ENCODE measurements at regions not wholly inside any gene's neighbourhood (a gene's known extent, or its start where the extent isn't known, plus 50 kb on each side); places are given as distances from the start of the nearest gene placed in this dataset.
"Not testable (repeated sequence)": the region's sequence is repeated elsewhere in the genome, so short reads cannot be mapped to it uniquely, and the experiment has no call there.

GRCh38 chr13:78137404-78138142 lies 218.9 kb upstream of the EDNRB start:
- peak; percentile 19 for DNase-seq (ENCODE audit: low read depth)

GRCh38 chr13:78136966-78137365 lies 218.3 kb upstream of the EDNRB start:
- DNase-seq (ENCODE audit: low read depth), result no peak

GRCh38 chr13:78133511-78133910 lies 214.9 kb upstream of the EDNRB start:
- DNase-seq (ENCODE audit: low read depth), result no peak

- no peak for DNase-seq (ENCODE audit: low read depth)
These were observed 213.2 kb upstream of the EDNRB start for GRCh38 chr13:78131811-78132210.

- no peak for DNase-seq (ENCODE audit: low read depth)
These were observed 212.7 kb upstream of the EDNRB start for GRCh38 chr13:78131346-78131745.

GRCh38 chr13:78129823-78130222 lies 211.2 kb upstream of the EDNRB start:
- DNase-seq (ENCODE audit: low read depth), result no peak

- no peak for DNase-seq (ENCODE audit: low read depth)
These were observed 210.7 kb upstream of the EDNRB start for GRCh38 chr13:78129359-78129758.

- no peak for DNase-seq (ENCODE audit: low read depth)
These were observed 203.1 kb upstream of the EDNRB start for GRCh38 chr13:78121459-78122348.

GRCh38 chr13:78121001-78121400 lies 202.4 kb upstream of the EDNRB start:
- no peak for DNase-seq (ENCODE audit: low read depth)

GRCh38 chr13:78120144-78120543 lies 201.5 kb upstream of the EDNRB start:
- not testable (repeated sequence) for DNase-seq (ENCODE audit: low read depth)

GRCh38 chr13:78117070-78117469 lies 198.4 kb upstream of the EDNRB start:
- not testable (repeated sequence) for DNase-seq (ENCODE audit: low read depth)

GRCh38 chr13:78105656-78106055 lies 187.0 kb upstream of the EDNRB start:
- no peak for DNase-seq (ENCODE audit: low read depth)

GRCh38 chr13:78103936-78104335 lies 185.3 kb upstream of the EDNRB start:
- DNase-seq (ENCODE audit: low read depth), result no peak

GRCh38 chr13:78102741-78103140 lies 184.1 kb upstream of the EDNRB start:
- DNase-seq (ENCODE audit: low read depth), result no peak

GRCh38 chr13:78102121-78102677 lies 183.6 kb upstream of the EDNRB start:
- no peak for DNase-seq (ENCODE audit: low read depth)

- DNase-seq (ENCODE audit: low read depth), result no peak
These were observed 181.9 kb upstream of the EDNRB start for GRCh38 chr13:78100486-78100885.

- DNase-seq (ENCODE audit: low read depth), result no peak
These were observed 179.6 kb upstream of the EDNRB start for GRCh38 chr13:78098249-78098648.

- no peak for DNase-seq (ENCODE audit: low read depth)
These were observed 177.6 kb upstream of the EDNRB start for GRCh38 chr13:78096221-78096620.

- no peak for DNase-seq (ENCODE audit: low read depth)
These were observed 169.5 kb upstream of the EDNRB start for GRCh38 chr13:78087966-78088678.

GRCh38 chr13:78085434-78086225 lies 167.0 kb upstream of the EDNRB start:
- DNase-seq (ENCODE audit: low read depth), result no peak

- no peak for DNase-seq (ENCODE audit: low read depth)
These were observed 165.8 kb upstream of the EDNRB start for GRCh38 chr13:78084401-78084800.
